HEK293 (cell line): ENCODE measurements at regions not wholly inside any gene's neighbourhood (a gene's known extent, or its start where the extent isn't known, plus 50 kb on each side); places are given as distances from the start of the nearest gene placed in this dataset.

Source experiments
- GFI1B ChIP-seq: fragments of 450-650 bp; formaldehyde crosslinking; IDR thresholded peaks from 2 replicates; pipeline ENCODE4 v1.5.1; 2016; ENCODE audit warnings: missing biosample characterization, missing genetic modification characterization
- RBAK ChIP-seq: fragments of 450-650 bp; formaldehyde crosslinking; IDR thresholded peaks from 2 replicates; pipeline ENCODE4 v1.5.1; 2016; ENCODE audit warnings: missing biosample characterization, missing genetic modification characterization
- SP2 ChIP-seq: fragments of 450-650 bp; formaldehyde crosslinking; IDR thresholded peaks from 2 replicates; pipeline ENCODE4 v1.5.1; 2016; ENCODE audit warnings: missing biosample characterization, missing genetic modification characterization
- ZNF121 ChIP-seq: fragments of 450-650 bp; formaldehyde crosslinking; IDR thresholded peaks from 2 replicates; pipeline ENCODE4 v1.5.1; 2016; ENCODE audit warnings: missing biosample characterization, missing genetic modification characterization
- ZNF140 ChIP-seq: fragments of 450-650 bp; formaldehyde crosslinking; IDR thresholded peaks from 2 replicates; pipeline ENCODE4 v1.5.1; 2016; ENCODE audit warnings: missing biosample characterization, missing genetic modification characterization
- ZNF362 ChIP-seq: fragments of 450-650 bp; formaldehyde crosslinking; IDR thresholded peaks from 2 replicates; pipeline ENCODE4 v1.5.1; 2016; ENCODE audit warnings: missing biosample characterization, missing genetic modification characterization
- ZNF560 ChIP-seq: fragments of 450-650 bp; formaldehyde crosslinking; IDR thresholded peaks from 2 replicates; pipeline ENCODE4 v1.5.1; 2017; ENCODE audit warnings: missing biosample characterization, missing genetic modification characterization, borderline replicate concordance
- ZNF585B ChIP-seq: fragments of 450-650 bp; formaldehyde crosslinking; IDR thresholded peaks from 2 replicates; pipeline ENCODE4 v1.5.1; 2016; ENCODE audit warnings: missing biosample characterization, missing genetic modification characterization
- TF ChIP-seq, protein P1 (sequence below): fragments of 450-650 bp; formaldehyde crosslinking; IDR thresholded peaks from 2 replicates; pipeline ENCODE4 v1.5.1; 2016; ENCODE audit warnings: missing biosample characterization, missing genetic modification characterization, low read depth
- TF ChIP-seq, protein P2 (sequence below): fragments of 450-650 bp; formaldehyde crosslinking; IDR thresholded peaks from 2 replicates; pipeline ENCODE4 v1.5.1; 2016; ENCODE audit warnings: missing biosample characterization, missing genetic modification characterization

GRCh38 chr5:116876240-116876840, 301.7 kb upstream of the SEMA6A start:
- TF ChIP-seq SP2 (no peak), GFI1B (tag by site-specific recombination) (no peak), ZNF560 (tag by site-specific recombination) (no peak), ZNF362 (tag by site-specific recombination) (no peak), ZNF585B (no peak), ZNF140 (tag by site-specific recombination) (no peak), ZNF121 (tag by site-specific recombination) (no peak), RBAK (tag by site-specific recombination) (no peak)
- TF ChIP-seq, protein P1, sequence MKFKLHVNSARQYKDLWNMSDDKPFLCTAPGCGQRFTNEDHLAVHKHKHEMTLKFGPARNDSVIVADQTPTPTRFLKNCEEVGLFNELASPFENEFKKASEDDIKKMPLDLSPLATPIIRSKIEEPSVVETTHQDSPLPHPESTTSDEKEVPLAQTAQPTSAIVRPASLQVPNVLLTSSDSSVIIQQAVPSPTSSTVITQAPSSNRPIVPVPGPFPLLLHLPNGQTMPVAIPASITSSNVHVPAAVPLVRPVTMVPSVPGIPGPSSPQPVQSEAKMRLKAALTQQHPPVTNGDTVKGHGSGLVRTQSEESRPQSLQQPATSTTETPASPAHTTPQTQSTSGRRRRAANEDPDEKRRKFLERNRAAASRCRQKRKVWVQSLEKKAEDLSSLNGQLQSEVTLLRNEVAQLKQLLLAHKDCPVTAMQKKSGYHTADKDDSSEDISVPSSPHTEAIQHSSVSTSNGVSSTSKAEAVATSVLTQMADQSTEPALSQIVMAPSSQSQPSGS, result no peak
- TF ChIP-seq, protein P2, sequence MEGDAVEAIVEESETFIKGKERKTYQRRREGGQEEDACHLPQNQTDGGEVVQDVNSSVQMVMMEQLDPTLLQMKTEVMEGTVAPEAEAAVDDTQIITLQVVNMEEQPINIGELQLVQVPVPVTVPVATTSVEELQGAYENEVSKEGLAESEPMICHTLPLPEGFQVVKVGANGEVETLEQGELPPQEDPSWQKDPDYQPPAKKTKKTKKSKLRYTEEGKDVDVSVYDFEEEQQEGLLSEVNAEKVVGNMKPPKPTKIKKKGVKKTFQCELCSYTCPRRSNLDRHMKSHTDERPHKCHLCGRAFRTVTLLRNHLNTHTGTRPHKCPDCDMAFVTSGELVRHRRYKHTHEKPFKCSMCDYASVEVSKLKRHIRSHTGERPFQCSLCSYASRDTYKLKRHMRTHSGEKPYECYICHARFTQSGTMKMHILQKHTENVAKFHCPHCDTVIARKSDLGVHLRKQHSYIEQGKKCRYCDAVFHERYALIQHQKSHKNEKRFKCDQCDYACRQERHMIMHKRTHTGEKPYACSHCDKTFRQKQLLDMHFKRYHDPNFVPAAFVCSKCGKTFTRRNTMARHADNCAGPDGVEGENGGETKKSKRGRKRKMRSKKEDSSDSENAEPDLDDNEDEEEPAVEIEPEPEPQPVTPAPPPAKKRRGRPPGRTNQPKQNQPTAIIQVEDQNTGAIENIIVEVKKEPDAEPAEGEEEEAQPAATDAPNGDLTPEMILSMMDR (tag by site-specific recombination), result no peak
